DMS 273 (cell line): ENCODE measurements at regions not wholly inside any gene's neighbourhood (a gene's known extent, or its start where the extent isn't known, plus 50 kb on each side); places are given as distances from the start of the nearest gene placed in this dataset.
"Not testable (repeated sequence)": the region's sequence is repeated elsewhere in the genome, so short reads cannot be mapped to it uniquely, and the experiment has no call there.

Source experiments
- DNase-seq: peaks from one replicate; lab custom pipeline; 2025; ENCODE audit not compliant: unreplicated experiment; lab: John Stamatoyannopoulos, UW

DNA sequence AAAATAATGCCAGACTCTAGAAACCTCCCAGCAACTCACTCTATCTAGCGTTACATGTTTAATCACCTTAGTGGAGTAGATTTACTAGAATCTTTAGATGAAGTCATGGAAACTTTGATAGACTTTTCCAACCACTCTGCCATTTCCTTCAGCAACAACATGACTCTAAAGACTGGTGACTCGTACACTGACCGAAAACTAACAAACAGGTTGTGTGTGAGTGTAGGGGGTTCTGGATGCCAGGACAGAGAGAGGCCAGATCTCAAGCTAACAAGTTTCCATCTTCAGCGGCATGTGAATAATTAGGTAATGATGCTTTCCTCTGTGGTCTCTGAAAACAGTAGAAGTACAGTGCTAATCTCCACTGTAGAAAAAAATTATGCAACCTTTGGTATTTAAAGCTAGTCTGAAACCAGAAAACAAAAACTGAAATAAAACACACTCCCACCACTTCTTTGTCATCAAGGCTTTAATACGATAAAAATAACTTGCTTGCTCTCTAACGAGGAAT, 286.4 kb downstream of the PRDM5 start:
- no peak for DNase-seq

GRCh38 chr4:120633810-120634209, 288.7 kb downstream of the PRDM5 start:
- no peak for DNase-seq

DNA sequence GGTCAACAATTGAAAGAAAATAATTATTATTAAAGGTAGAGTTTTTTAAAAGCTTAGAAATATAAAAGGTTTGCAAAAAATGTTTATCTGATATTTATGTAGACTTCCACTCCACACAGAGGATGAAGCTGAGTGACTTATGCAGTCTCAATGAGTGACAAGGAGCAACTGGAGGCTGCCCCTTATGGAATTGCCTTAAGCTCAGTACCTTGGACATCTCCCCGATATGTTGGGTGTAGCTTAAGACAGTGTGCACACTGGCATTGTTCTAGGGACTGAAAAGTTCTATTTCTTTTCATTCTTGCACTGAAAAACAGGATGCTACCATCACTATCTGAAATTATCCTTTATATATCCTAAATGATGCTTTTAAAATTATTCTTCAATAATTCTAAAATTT, 292.1 kb downstream of the PRDM5 start:
- no peak for DNase-seq

DNA sequence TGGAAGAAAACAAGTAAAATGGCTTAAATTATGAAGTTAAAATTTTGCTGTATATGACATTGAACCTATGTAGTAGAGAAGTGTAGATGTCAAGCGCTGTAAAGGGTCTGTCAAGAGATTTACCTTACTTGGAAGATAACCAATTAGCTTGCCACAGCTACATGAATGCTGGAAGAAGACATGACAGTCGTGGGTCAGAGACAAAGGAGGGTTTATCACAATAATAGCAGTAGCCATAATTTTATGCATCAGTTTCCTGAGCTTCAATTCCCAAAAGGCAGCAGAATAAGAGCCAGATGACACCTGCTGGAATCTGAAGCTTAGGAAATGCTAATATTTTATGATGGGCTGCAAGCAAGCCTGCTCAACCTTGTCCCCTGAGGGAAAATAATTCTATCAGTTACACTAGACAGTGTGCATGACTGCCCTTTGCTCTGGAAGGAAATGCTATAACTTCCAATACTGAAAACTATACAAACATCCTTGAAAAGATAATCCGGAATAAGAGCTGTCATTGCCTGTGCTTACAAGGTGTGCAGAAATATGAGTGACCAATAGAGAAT, 292.9 kb downstream of the PRDM5 start:
- no peak for DNase-seq

GRCh38 chr4:120622601-120623000, 299.9 kb downstream of the PRDM5 start:
- peak; percentile 0 for DNase-seq

- no peak for DNase-seq
Measured at GRCh38 chr4:120617171-120617570, 305.4 kb downstream of the PRDM5 start.

DNA sequence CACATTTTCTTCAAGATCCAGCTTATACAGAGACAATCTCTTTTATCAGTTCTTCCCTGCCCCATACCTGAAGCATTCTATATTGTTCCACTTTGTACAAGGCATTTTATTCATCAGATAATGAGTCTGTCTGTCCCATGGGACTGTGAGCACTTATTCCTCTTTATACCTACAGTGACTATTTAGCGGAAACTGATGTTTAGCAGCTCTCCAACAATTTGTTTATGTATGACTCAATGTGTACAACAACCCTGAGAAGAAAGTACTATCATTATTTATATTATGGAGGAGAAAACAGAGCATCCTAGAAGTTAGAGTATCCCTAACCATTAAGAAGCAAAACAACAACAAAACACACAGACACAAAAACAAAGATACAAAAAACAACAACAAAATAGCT, 306.5 kb downstream of the PRDM5 start:
- no peak for DNase-seq

DNA sequence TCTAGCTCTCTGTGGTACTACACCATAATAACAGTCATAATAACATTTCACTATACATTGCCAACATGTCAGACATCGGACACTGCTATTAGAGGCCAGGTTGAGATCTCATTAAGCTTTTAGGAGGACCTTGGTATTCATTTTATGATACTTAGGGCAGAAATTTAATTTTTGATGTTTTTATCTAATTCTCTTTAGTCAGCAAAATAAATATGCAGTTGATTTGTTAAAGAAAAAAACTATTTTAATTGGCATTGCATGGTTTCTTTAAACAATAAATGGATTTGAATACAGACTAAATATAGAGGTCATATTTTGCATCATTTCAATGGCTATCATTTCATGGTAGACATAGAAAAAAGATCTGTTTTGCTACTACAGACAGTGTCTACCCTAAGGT, 308.7 kb downstream of the PRDM5 start:
- no peak for DNase-seq

GRCh38 chr4:120611092-120611491, 311.4 kb downstream of the PRDM5 start:
- DNase-seq: no peak

- no peak for DNase-seq
Measured at GRCh38 chr4:120591038-120591437, 331.5 kb downstream of the PRDM5 start.

DNA sequence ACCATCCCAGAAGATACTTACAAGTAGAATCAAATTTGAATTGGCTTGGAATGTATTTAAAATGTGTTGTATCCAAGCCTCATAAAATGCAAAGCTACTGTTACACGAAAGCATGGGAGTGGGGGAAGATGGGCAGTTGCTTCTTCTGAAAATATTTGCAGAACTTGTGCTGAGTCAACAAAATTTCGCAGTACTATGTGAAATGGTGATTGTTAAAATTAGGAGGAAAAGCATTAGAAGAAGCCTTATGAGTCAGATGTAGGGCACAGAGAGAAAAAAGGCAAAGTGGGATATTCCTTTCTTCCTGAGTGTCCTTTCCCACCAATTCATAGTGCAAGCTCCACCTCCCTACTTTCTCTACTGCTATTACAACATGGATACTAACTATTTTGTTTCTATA, 332.7 kb downstream of the PRDM5 start:
- no peak for DNase-seq

GRCh38 chr4:120568731-120569130, 353.8 kb downstream of the PRDM5 start:
- no peak for DNase-seq

- no peak for DNase-seq
Measured at GRCh38 chr4:120561648-120562047, 360.9 kb downstream of the PRDM5 start.

DNA sequence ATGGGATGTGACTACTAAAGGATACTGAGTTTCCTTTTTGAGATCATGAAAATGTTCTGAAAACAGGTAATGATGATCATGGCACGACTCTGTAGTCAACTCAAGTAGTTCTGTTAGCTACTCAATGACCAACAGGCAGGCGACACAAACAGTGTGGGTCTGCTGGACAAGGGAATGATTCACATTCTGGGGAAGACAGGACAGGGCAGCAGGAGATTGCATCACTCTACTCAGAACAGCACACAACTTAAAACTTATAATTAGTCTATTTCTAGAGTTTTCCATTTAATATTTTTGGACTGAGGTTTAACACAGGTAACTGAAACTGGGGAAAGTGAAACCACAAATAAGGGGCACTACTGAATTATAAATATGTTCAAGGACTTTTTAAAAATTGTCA, 365.2 kb downstream of the PRDM5 start:
- DNase-seq: no peak

GRCh38 chr4:120555058-120555457, 367.5 kb downstream of the PRDM5 start:
- no peak for DNase-seq

- DNase-seq: no peak
Measured at GRCh38 chr4:120554086-120554485, 368.4 kb downstream of the PRDM5 start.

DNA sequence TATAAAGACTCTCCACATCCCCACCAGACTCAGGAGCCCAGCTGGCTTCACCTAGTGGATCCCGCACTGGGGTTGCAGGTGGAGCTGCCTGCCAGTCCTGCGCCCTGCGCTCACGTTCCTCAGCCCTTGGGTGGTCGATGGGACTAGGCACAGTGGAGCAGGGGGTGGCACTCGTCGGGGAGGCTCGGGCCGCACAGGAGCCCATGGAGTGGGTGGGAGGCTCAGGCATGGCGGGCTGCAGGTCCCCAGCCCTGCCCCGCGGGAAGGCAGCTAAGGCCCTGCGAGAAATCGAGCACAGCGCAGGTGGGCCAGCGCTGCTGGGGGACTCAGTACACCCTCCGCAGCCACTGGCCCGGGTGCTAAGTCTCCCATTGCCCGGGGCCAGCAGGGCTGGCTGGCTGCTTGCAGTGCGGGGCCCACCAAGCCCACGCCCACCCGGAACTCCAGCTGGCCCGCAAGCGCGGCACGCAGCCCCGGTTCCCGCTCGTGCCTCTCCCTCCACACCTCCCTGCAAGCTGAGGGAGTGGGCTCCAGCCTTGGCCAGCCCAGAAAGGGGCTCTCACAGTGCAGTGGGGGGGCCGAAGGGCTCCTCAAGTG, 371.8 kb downstream of the PRDM5 start:
- not testable (repeated sequence) for DNase-seq

DNA sequence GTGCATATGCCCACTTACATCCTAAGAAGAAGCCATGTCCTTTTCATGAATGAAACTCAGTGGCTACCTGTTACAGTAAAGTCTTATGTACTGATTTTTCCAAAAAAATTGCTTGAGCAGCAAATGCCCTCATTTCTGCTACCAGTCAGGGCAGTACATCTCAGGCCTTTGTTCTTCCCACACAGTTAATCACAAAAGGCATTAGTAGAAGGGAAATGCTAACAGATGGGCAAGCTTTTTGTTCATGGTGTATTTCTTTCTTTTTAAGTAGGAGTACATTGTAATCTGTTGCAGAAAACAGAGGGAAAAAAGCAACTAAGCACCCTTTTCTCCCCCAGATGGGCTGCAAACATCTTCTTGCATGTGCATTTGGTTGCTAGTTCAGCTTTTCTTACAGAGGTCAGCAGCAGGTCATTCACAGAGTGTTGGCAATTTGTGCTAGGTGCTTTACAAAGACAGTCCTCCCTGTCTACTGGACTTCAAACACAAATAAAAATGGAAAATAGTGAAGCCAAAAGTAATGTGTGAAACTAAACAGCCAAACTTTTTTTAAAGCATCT, 373.4 kb downstream of the PRDM5 start:
- no peak for DNase-seq

DNA sequence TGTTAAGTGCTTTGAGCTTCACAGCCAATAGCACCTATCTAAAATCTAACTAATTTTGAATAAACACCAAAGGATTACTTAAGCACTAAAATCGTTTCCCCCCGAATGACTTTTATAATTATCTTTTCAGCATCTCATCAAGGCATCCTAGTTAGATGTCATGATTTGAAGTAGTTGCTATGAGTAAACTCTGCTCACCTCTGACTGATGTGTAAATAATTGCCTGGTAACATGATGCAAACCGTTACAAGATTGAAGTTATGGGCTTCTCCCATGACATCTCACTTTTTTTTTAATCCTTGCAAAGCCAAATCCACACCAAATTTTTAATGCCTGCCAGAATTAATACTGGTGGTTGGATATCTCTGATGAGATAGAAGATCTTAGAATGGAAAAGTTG, 377.1 kb downstream of the PRDM5 start:
- no peak for DNase-seq

DNA sequence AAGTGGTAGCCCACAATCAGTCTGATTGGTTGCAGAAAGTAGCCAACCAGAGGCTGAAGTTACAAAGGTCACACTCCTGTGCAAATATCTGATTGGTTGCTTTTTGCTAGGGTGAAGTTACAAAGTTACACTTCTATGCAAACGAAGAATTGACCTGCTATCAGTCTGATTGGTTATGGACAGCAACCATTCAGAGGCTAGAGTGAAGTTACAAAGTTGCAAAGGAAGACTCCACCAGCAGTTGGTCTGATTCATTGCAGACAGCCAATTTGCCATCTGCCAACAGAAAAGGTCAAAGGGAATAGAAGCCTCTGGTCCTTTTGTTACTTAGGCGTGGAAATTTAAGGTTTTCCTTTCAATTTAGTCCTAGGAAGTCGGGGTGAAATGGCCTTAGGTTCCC, 377.7 kb downstream of the PRDM5 start:
- no peak for DNase-seq

DNA sequence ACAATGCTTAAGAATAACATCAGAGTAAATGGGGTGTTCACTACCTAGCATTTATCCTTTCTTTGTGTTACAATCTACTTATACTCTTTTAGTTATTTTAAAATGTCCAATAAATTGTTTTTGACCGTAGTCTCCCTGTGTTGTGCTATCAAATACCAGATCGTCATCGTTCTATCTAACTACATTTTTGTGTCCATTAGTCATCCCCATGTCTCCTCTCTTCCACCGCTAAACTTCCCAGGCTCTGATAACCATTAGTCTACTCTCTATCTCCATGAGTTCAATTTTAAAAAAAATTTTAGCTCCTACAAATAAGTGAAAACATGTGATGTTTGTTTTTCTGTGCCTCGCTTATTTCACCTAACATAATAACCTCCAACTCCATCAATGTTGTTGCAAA, 381.9 kb downstream of the PRDM5 start:
- no peak for DNase-seq

DNA sequence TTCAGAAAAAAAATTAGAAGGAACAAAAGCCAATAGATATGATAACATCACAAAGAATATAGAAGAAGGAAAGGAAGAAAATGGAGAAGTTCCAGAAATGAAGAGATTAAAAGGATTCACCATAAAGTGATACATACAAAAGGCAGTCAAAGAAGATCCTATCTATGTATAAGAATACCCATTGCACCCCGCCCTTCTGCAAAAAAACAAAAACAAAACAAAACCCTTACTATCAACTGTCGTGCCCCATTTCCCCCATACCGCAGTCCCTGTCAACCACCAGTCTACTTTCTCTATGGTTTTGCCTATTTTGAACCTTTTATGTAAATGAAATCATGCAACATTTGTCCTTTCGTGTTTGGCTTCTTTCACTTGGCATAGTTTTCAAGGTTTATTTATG, 385.6 kb downstream of the PRDM5 start:
- no peak for DNase-seq

DNA sequence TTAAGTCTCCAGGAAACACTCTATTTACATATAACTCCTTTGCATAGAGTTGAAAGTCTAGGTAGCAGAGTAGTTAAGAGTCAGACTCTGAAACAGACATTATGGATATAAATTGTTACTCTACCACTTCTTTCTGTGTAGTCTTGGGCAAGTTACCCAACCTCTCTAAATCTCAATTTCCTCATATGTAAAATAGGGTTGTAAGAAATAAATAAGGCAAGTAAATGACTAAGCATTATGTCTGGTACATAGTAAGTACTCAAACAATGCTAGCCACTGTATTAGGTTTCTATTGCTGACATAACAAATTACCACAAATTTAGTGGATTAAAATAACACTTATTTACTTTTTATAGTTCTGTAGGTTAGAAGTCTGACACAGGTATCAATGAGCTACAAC, 394.1 kb downstream of the PRDM5 start:
- no peak for DNase-seq
